ENCODE measurements at regions not wholly inside any gene's neighbourhood (a gene's known extent, or its start where the extent isn't known, plus 50 kb on each side); places are given as distances from the start of the nearest gene placed in this dataset.

- dilution Hi-C loops (cut with MboI; ENCODE audit: extremely low pct_ligation_motif_present, low sequenced_read_pairs), result no loop called here
- ChIA-PET POLR2A (no interaction called here), CTCF (interaction anchor here (0.7 to 1.6 kb wide), 4 partner anchors 21 to 171 kb away, joined by 3 to 5 read pairs (median 4); no protein-coding TSS in a partner anchor)
- Histone ChIP-seq H3K9ac (replicated peaks; ENCODE audit: extremely low read depth, insufficient read depth, low read length) (no peak overlapping the region), H3K27me3 (ENCODE audit: control insufficient read depth in 2 of 2, insufficient read depth in 2 of 2, low read length in 2 of 2) (no peaks in the 10 kb centered on the region), H3K9me3 (replicated peaks; ENCODE audit: control insufficient read depth, insufficient read depth, low read length) (no peaks in the 10 kb centered on the region), H3K79me2 (ENCODE audit: control insufficient read depth, insufficient read depth, low read length) (no peaks in the 10 kb centered on the region), H4K20me1 (replicated peaks; ENCODE audit: control insufficient read depth, extremely low read depth, insufficient read depth, low read length) (no peaks in the 10 kb centered on the region), H2AFZ (ENCODE audit: low read depth, low read length) (no peak overlapping the region), H3K36me3 (ENCODE audit: control insufficient read depth in 2 of 2, extremely low read depth in 1 of 2, insufficient read depth in 2 of 2, low read length in 2 of 2) (no peaks in the 10 kb centered on the region), H3K4me2 (ENCODE audit: insufficient read depth, low read length) (no peak overlapping the region), H3K4me3 (replicated peaks in 1 of 3; ENCODE audit: insufficient read depth in 1 of 3, low read depth in 1 of 3, low read length in 3 of 3) (no peak overlapping the region), H3K9me1 (replicated peaks; ENCODE audit: control insufficient read depth, extremely low read depth, insufficient read depth, low read length) (no peaks in the 10 kb centered on the region), H3K4me1 (ENCODE audit: control insufficient read depth, extremely low read depth, insufficient read depth, low read length) (peaks cover 14% of the 10 kb centered on the region), H3K27ac (ENCODE audit: insufficient read depth, low read depth, low read length) (no peak overlapping the region)
- no TSS peak for BruUV-seq (replicated peaks)
- no peak for FAIRE-seq
- TF ChIP-seq POLR2A (IDR thresholded peaks at IDR 0.05; ENCODE audit: low read depth, low read length) (no peak), CTCF (IDR thresholded peaks at IDR 0.05; ENCODE audit: extremely low read depth in 1 of 2, insufficient read depth in 1 of 2, low read depth in 1 of 2, low read length in 2 of 2) (no peak), FOS (IDR thresholded peaks at IDR 0.05; ENCODE audit: borderline replicate concordance, insufficient read depth, low read length) (no peak), EZH2 (IDR thresholded peaks at IDR 0.05; ENCODE audit: borderline replicate concordance, low read depth, low read length, severe bottlenecking) (no peak), MAX (IDR thresholded peaks at IDR 0.05; ENCODE audit: insufficient read depth, insufficient read length) (no peak), POLR2AphosphoS5 (IDR thresholded peaks at IDR 0.05; ENCODE audit: insufficient read depth, low read depth, low read length) (no peak), JUN (IDR thresholded peaks at IDR 0.05; ENCODE audit: borderline replicate concordance, insufficient read depth, insufficient read length, low read depth) (no peak), MYC (IDR thresholded peaks at IDR 0.05; ENCODE audit: low read depth, low read length) (no peak)
- DNase-seq (ENCODE audit: low read depth, low spot score), result no peak
- intact Hi-C loops (cut with micrococcal nuclease), result no loop called here
Measured at GRCh38 chr5:17019324-17019723, 83.2 kb upstream of the MYO10 start.

All from endothelial cell of umbilical vein (primary cell).